Endothelial cell of umbilical vein (primary cell): ENCODE measurements at regions not wholly inside any gene's neighbourhood (a gene's known extent, or its start where the extent isn't known, plus 50 kb on each side); places are given as distances from the start of the nearest gene placed in this dataset.

Source experiments
- BruUV-seq: library from RNA; stranded (reverse); fragments of 400-500 nt; replicated peaks from 2 replicates; lab custom pipeline; 2021; lab: Mats Ljungman, UMichigan
- CTCF ChIA-PET: fragments of 300-600, 350-600 bp; sonication (Branson Sonifier 250); formaldehyde crosslinking; loops from one replicate; lab custom pipeline; 2021; ENCODE audit warnings: antibody characterized with exemption, inconsistent platforms; lab: Charles Lee
- POLR2A ChIA-PET: fragments of 300-600, 350-600 bp; sonication (Branson Sonifier 250); formaldehyde crosslinking; loops from one replicate; lab custom pipeline; 2021; ENCODE audit warnings: antibody characterized with exemption, inconsistent platforms; lab: Charles Lee
- DNase-seq: peaks from one replicate; pipeline ENCODE4 v3.0.0-alpha.2; 2011; ENCODE audit warnings: low read depth, low spot score
- FAIRE-seq: peaks from 2 replicates; lab custom pipeline; 2011; peaks lifted over from hg19 to GRCh38; lab: Jason Lieb, UNC
- H2AFZ ChIP-seq: 2 replicates; pipeline ENCODE4 v1.6.0; 2012; ENCODE audit warnings: low read depth, low read length, control low read depth, inconsistent platforms
- H3K27ac ChIP-seq: 2 replicates; pipeline ENCODE4 v1.5.1; 2011; ENCODE audit warnings: low read depth, mild to moderate bottlenecking, control low read depth, low read length, moderate library complexity; ENCODE audit not compliant: insufficient read depth
- H3K27me3 ChIP-seq, 2 experiments: 2 replicates each; pipeline versions ENCODE4 v1.6.0 to v1.6.1; 2011; ENCODE audit warnings: low read length in 2 of 2, mixed read lengths in 1 of 2; ENCODE audit not compliant: control insufficient read depth in 2 of 2, insufficient read depth in 2 of 2
- H3K36me3 ChIP-seq, 2 experiments: 2 replicates in 1 of 2; 3 replicates in 1 of 2; pipeline ENCODE4 v1.5.1; 2011; ENCODE audit warnings: low read length in 2 of 2, mild to moderate bottlenecking in 1 of 2, moderate library complexity in 1 of 2; ENCODE audit not compliant: control insufficient read depth in 2 of 2, insufficient read depth in 2 of 2; ENCODE audit errors: extremely low read depth in 1 of 2
- H3K4me1 ChIP-seq: 3 replicates; pipeline ENCODE4 v1.5.1; 2011; ENCODE audit warnings: mild to moderate bottlenecking, low read length; ENCODE audit not compliant: control insufficient read depth, insufficient read depth; ENCODE audit errors: extremely low read depth
- H3K4me2 ChIP-seq: 2 replicates; pipeline ENCODE4 v1.6.1; 2011; ENCODE audit warnings: low read length, control low read depth, mixed read lengths; ENCODE audit not compliant: insufficient read depth
- H3K4me3 ChIP-seq, 3 experiments: fragments of 200-600 bp in 1 of 3; sonication (generic), shearing (Covaris generic) in 1 of 3; replicated peaks in 1 of 3; 2 replicates each; pipeline ENCODE4 v1.5.1; 2011 to 2016; ENCODE audit warnings: control low read depth in 3 of 3, low read length in 3 of 3, mild to moderate bottlenecking in 2 of 3, inconsistent platforms in 1 of 3, low read depth in 1 of 3, moderate library complexity in 1 of 3; ENCODE audit not compliant: insufficient read depth in 1 of 3
- H3K79me2 ChIP-seq: 2 replicates; pipeline ENCODE4 v1.6.0; 2012; ENCODE audit warnings: low read length, inconsistent platforms; ENCODE audit not compliant: control insufficient read depth, insufficient read depth
- H3K9ac ChIP-seq: replicated peaks from 2 replicates; pipeline ENCODE3; 2011; ENCODE audit warnings: low read length, control low read depth; ENCODE audit not compliant: insufficient read depth; ENCODE audit errors: extremely low read depth
- H3K9me1 ChIP-seq: replicated peaks from 3 replicates; pipeline ENCODE4 v1.6.0; 2011; ENCODE audit warnings: mild to moderate bottlenecking, low read length; ENCODE audit not compliant: control insufficient read depth, insufficient read depth; ENCODE audit errors: extremely low read depth
- H3K9me3 ChIP-seq: replicated peaks from 2 replicates; pipeline ENCODE4 v1.5.1; 2012; ENCODE audit warnings: low read length, inconsistent platforms; ENCODE audit not compliant: control insufficient read depth, insufficient read depth
- H4K20me1 ChIP-seq: replicated peaks from 2 replicates; pipeline ENCODE3; 2011; ENCODE audit warnings: mild to moderate bottlenecking, low read length; ENCODE audit not compliant: control insufficient read depth, insufficient read depth; ENCODE audit errors: extremely low read depth
- CTCF ChIP-seq, 2 donors: IDR thresholded peaks; 1 replicate in 1 of 2; 2 replicates in 1 of 2; pipeline ENCODE4 v1.5.1; 2011; ENCODE audit warnings: low read length in 2 of 2, mild to moderate bottlenecking in 2 of 2, moderate library complexity in 2 of 2, control low read depth in 1 of 2, inconsistent platforms in 1 of 2, low read depth in 1 of 2; ENCODE audit not compliant: insufficient read depth in 1 of 2; ENCODE audit errors: extremely low read depth in 1 of 2
- EZH2 ChIP-seq: IDR thresholded peaks from 2 replicates; pipeline ENCODE4 v1.6.1; 2012; ENCODE audit warnings: borderline replicate concordance, low read depth, mild to moderate bottlenecking, moderate library complexity, low read length, inconsistent platforms; ENCODE audit not compliant: severe bottlenecking
- FOS ChIP-seq: IDR thresholded peaks from 2 replicates; pipeline ENCODE4 v1.6.1; 2011; ENCODE audit warnings: mild to moderate bottlenecking, low read length, moderate library complexity, borderline replicate concordance; ENCODE audit not compliant: insufficient read depth
- GATA2 ChIP-seq: IDR thresholded peaks from 2 replicates; pipeline ENCODE4 v1.7.0; 2011; ENCODE audit warnings: low read depth, mild to moderate bottlenecking, moderate library complexity, mixed read lengths, low read length; ENCODE audit not compliant: insufficient read length, insufficient read depth
- JUN ChIP-seq: IDR thresholded peaks from 2 replicates; pipeline ENCODE4 v1.6.1; 2011; ENCODE audit warnings: borderline replicate concordance, low read depth; ENCODE audit not compliant: insufficient read length, insufficient read depth
- MAX ChIP-seq: IDR thresholded peaks from 2 replicates; pipeline ENCODE4 v1.6.1; 2011; ENCODE audit not compliant: insufficient read depth, insufficient read length
- MYC ChIP-seq: IDR thresholded peaks from one replicate; pipeline ENCODE4 v1.6.1; 2011; ENCODE audit warnings: mild to moderate bottlenecking, low read depth, low read length
- POLR2A ChIP-seq: IDR thresholded peaks from 2 replicates; pipeline ENCODE4 v1.6.1; 2012; ENCODE audit warnings: low read depth, mild to moderate bottlenecking, control low read depth, low read length
- POLR2AphosphoS5 ChIP-seq: IDR thresholded peaks from 2 replicates; pipeline ENCODE4 v1.6.1; 2012; ENCODE audit warnings: low read depth, mild to moderate bottlenecking, control low read depth, low read length, moderate library complexity; ENCODE audit not compliant: insufficient read depth
- dilution Hi-C: fragments of 300-500 bp; cut with MboI; formaldehyde crosslinking; loops from one replicate; pipeline ENCODE4 v1.15.0; 2019; ENCODE audit warnings: low sequenced_read_pairs; ENCODE audit not compliant: extremely low pct_ligation_motif_present
- intact Hi-C: fragments of 100-400 bp; cut with micrococcal nuclease; formaldehyde crosslinking; loops from one replicate; pipeline ENCODE4 v1.10.0; 2022

- Histone ChIP-seq H3K4me3 (no peak overlapping the region), H3K36me3 (no peaks in the 10 kb centered on the region), H3K9ac (no peak overlapping the region), H3K4me2 (no peak overlapping the region), H4K20me1 (no peaks in the 10 kb centered on the region), H3K4me1 (no peaks in the 10 kb centered on the region), H2AFZ (no peak overlapping the region), H3K9me1 (no peaks in the 10 kb centered on the region), H3K27ac (no peak overlapping the region), H3K79me2 (no peaks in the 10 kb centered on the region), H3K9me3 (peaks cover 4% of the 10 kb centered on the region), H3K27me3 (no peaks in the 10 kb centered on the region)
- TF ChIP-seq POLR2AphosphoS5 (no peak), POLR2A (no peak), FOS (no peak), CTCF (IDR thresholded peaks at IDR 0.05; ENCODE audit: extremely low read depth in 1 of 2, insufficient read depth in 1 of 2, low read depth in 1 of 2, low read length in 2 of 2) (no peak), MYC (no peak), JUN (no peak), EZH2 (no peak)
- FAIRE-seq (no peak), DNase-seq (no peak)
- no TSS peak for BruUV-seq
- ChIA-PET CTCF (no interaction called here), POLR2A (no interaction called here)
- intact Hi-C loops (no loop called here), dilution Hi-C loops (no loop called here)
Observed at GRCh38 chr13:85520445-85520844, 278.8 kb downstream of the SLITRK6 start.

- ChIA-PET CTCF (no interaction called here), POLR2A (no interaction called here)
- Histone ChIP-seq H3K9me1 (no peaks in the 10 kb centered on the region), H3K79me2 (no peaks in the 10 kb centered on the region), H3K27me3 (no peaks in the 10 kb centered on the region), H3K36me3 (no peaks in the 10 kb centered on the region), H2AFZ (no peak overlapping the region), H4K20me1 (no peaks in the 10 kb centered on the region), H3K27ac (no peak overlapping the region), H3K4me3 (no peak overlapping the region), H3K9me3 (peaks cover 3% of the 10 kb centered on the region), H3K4me1 (no peaks in the 10 kb centered on the region), H3K9ac (no peak overlapping the region), H3K4me2 (no peak overlapping the region)
- FAIRE-seq: no peak
- DNase-seq: no peak
- dilution Hi-C loops: no loop called here
- intact Hi-C loops: no loop called here
- TF ChIP-seq POLR2A: no peak
- no peak for TF ChIP-seq EZH2
- no peak for TF ChIP-seq FOS
- TF ChIP-seq JUN: no peak
- no peak for TF ChIP-seq CTCF (IDR thresholded peaks at IDR 0.05; ENCODE audit: extremely low read depth in 1 of 2, insufficient read depth in 1 of 2, low read depth in 1 of 2, low read length in 2 of 2)
- TF ChIP-seq MYC: no peak
- TF ChIP-seq MAX: no peak
- no peak for TF ChIP-seq POLR2AphosphoS5
- TF ChIP-seq GATA2: no peak
- no TSS peak for BruUV-seq
Observed at GRCh38 chr13:85519363-85519762, 279.9 kb downstream of the SLITRK6 start.
